ENCODE measurements at regions not wholly inside any gene's neighbourhood (a gene's known extent, or its start where the extent isn't known, plus 50 kb on each side); places are given as distances from the start of the nearest gene placed in this dataset.

GRCh38 chr20:11469795-11470435, 447.8 kb upstream of the BTBD3 start:
- TF ChIP-seq CTCF (IDR thresholded peaks at IDR 0.05): no peak
- no peak for TF ChIP-seq JUN (CRISPR knock-in tag; IDR thresholded peaks at IDR 0.05)
- no peak for TF ChIP-seq KAT7 (CRISPR knock-in tag; IDR thresholded peaks at IDR 0.05; ENCODE audit: borderline replicate concordance)
- TF ChIP-seq ESRRA (CRISPR knock-in tag; IDR thresholded peaks at IDR 0.05; ENCODE audit: borderline replicate concordance): no peak
- TF ChIP-seq, protein P1, sequence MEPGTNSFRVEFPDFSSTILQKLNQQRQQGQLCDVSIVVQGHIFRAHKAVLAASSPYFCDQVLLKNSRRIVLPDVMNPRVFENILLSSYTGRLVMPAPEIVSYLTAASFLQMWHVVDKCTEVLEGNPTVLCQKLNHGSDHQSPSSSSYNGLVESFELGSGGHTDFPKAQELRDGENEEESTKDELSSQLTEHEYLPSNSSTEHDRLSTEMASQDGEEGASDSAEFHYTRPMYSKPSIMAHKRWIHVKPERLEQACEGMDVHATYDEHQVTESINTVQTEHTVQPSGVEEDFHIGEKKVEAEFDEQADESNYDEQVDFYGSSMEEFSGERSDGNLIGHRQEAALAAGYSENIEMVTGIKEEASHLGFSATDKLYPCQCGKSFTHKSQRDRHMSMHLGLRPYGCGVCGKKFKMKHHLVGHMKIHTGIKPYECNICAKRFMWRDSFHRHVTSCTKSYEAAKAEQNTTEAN (CRISPR knock-in tag; IDR thresholded peaks at IDR 0.05): no peak
- no peak for TF ChIP-seq NFE2L1 (CRISPR knock-in tag; IDR thresholded peaks at IDR 0.05)
